Inferior parietal cortex (tissue), 1 donor: ENCODE measurements at regions not wholly inside any gene's neighbourhood (a gene's known extent, or its start where the extent isn't known, plus 50 kb on each side); places are given as distances from the start of the nearest gene placed in this dataset.
"Not testable (repeated sequence)": the region's sequence is repeated elsewhere in the genome, so short reads cannot be mapped to it uniquely, and the experiment has no call there.

ENCODE experiments used
- DNase-seq: peaks from one replicate; pipeline ENCODE4 v3.0.0-alpha.2; 2016; ENCODE audit errors: extremely low spot score

DNA sequence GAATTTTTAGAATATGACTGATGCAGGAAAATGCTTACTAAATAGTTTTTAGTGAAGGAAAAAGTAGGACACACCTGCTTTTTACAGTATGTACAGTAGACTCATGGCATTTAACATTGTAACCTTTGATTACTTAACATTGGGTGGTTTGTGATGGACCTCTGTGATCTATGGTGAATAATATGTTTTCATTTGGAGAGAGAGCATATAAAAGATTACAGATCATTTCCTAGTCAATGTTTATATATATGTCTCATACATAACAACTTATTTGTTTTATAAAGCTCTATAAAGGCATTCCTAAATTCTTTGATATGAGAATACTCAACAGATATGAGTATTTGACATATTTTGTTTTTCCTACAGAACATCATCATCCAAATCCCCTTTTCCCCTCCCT is 129.3 kb upstream of the PDE7B start:
- no peak for DNase-seq

DNA sequence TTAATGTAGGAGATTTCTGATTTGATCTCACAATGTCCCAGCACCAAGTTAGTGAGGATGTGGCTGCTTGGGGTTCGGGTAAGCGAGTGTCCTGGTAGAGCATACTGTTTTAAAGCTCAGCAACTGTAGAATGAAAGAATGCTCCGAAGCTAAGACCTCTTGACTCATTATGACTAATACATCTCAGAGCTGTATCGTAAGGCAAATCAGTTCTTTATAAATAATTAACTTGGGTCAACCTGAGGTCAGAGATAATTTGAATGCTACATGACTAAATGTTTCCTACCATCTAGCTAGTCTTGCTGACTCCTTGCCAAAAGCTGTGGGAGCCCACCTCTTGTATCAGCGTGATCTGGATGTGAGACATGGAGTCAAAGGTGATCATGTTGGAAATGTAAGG is 128.8 kb upstream of the PDE7B start:
- no peak for DNase-seq

DNA sequence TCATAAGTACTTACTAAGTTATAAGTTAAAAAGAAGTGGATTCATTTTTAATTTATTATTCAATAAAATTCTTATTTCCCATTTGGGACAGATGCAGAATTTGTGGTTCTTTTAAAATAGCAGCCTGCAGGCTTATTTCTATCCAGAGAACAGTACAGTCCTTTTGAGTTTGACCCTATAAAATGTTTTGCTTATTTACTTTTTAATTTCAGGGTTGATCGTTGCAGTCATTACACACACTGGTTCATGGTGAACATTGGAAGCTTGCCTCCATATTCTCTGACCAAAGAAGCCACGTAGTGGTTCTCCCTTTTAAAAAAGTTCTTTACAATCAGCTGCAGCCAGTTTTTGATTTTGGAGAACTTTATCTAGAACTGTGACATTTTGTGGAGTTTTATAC is 122.9 kb upstream of the PDE7B start:
- no peak for DNase-seq

DNA sequence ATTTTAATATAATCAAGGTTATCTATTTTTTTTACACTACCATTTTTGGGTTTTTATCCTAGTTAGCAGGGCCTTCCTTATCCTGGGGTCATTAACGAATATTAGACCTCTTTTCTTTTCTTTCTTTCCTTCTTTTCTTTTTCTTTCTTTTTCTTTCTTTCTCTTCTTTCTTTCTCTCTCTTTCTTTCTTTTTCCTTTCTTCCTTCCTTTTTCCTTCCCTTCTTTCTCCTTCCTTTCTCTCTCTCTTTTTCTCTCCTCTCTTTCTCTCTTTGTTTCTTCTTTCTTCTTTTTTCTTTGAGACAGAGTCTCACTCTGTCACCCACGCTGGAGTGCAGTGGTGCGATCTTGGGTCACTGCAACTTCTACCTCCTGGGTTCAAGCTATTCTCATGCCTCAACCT is 120.4 kb upstream of the PDE7B start:
- no peak for DNase-seq

DNA sequence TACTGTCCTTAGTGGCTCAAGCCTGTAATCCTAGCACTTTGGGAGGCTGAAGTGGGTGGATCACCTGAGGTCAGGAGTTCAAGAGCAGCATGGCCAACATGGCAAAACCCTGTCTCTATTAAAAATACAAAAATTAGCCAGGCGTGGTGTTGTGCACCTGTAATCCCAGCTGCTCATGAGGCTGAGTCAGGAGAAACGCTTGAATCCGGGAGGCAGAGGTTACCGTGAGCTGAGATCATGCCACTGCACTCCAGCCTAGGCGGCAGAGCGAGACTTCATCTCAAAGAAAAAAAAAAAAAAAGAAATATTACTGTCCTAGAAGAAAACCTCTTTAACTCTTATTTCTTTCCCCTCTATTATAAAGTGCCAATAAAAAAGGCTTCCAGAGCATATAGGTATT is 115.2 kb upstream of the PDE7B start:
- DNase-seq, result not testable (repeated sequence)

DNA sequence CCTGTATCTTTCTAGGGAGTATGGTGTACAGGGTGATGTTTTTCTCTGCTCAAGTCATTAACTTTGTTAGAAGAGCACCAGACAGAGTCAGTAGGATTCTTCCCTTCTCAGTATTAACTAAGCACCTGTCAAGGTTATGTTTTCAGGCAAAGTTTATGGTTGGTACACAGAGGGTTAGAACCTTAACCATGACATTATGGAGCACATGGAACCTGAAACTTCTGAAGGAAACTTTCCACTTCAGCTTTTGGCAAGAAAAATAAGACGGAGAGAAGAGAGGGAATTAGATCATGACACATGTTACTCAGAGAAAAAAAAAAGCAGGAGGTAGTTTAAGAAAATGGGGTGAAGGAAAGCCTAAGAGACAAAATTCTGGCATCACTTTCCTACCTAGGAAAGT is 112.9 kb upstream of the PDE7B start:
- DNase-seq, result no peak

DNA sequence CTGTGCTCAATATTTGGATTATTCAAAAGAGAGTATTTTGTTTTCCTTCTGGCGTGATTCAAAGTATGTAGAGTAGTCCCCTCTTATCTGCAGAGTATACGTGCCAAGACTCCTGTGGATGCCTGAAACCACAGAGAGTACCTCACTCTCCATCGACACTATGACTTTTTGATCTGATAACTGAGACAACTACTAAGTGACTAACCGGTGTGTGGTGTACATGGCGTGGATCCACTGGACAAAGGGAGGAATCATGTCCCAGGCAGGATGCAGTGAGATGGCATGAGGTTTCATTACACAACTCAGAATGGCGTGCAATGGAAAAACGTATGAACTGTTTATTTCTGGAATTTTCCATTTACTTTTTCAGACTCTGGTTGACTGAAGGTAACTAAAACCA is 112.2 kb upstream of the PDE7B start:
- no peak for DNase-seq

DNA sequence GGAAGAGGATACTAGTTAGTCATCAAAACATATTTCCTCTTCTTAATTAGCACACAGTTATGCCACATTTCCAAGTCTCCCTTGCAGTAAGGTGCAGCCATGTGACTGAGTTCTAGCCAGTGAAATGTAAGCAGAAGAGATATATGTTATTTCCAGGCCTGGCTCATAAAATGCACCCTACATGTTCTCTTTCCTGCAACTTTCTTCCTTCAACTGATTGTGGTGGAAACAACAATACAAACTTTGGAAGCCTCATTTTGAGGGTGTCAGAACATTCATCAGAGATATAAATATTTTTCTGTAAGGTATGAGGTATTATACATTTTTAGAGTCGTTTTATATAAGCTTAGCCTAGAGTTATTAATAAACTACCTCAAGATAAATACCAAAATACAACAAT is 110.9 kb upstream of the PDE7B start:
- DNase-seq, result no peak

DNA sequence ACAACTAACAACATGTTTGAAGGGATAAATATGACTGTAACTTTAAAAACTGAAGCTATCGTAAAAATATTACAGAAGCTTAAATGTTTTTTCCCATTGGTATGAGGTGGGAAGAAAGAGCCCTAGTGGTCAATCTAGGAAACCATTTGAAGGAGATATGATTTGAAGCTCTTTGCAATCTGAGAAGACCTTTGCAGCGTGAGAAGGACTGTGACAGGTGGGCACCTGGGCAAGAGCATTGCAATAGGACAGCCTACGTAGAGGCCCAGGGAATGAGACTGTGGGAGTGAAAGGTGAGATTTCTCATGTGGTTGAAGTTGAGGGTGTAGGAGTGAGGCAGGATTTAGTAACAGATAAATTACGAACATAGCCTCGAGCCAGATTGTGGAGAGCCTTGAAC is 108.0 kb upstream of the PDE7B start:
- DNase-seq, result no peak

DNA sequence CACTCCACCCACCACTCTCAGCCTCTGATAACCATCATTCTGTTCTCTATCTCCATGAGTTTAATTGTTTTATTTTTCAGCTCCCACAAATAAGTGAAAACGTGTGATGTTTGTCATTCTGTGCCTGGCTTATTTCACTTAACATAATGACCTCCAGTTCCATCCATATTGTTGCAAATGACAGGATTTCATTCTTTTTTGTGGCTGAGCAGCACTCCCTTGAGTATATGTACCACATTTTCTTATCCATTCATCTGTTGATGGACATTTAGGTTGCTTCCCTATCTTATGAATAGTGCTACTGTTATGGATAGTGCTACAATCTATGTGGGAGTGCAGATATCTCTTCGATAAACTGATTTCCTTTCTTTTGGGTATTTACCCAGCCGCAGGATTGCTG is 103.3 kb upstream of the PDE7B start:
- no peak for DNase-seq

DNA sequence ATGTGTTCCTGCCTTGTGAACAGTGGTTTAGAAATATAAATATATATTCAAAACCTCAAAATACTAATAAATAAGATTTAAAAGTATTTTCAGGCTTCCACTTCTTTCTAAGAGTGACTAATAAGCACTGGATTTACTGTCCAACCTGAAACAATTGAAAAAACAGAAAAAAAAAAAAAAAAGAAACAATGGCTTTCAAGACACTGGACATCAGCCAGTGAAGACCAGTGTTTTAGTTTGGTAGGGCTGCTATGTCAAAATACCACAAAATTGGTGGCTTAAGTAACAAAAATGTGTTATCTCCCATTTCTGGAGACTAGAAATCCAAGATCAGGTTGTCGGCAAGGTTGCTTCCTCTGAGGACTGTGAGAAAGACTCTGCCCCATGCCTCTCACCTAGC is 101.4 kb upstream of the PDE7B start:
- DNase-seq, result no peak

DNA sequence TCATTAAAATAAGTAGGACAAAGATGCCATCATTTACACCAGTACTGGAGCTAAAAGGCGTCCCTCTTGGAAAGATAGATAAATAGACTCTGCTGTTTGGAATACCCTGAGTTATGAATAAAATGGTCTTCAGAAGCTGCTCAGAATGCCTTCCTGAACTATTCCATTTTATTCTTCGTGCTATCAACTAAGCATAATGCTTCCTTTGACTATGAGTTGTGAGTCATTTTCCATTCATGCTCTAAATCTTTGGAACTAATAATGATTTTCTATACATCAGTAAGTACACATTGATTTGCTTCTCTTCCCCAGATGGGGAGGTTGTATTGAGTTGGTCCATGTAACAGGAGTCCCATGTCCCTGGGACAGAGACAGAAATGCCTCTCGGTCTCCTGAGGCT is 98.3 kb upstream of the PDE7B start:
- no peak for DNase-seq

DNA sequence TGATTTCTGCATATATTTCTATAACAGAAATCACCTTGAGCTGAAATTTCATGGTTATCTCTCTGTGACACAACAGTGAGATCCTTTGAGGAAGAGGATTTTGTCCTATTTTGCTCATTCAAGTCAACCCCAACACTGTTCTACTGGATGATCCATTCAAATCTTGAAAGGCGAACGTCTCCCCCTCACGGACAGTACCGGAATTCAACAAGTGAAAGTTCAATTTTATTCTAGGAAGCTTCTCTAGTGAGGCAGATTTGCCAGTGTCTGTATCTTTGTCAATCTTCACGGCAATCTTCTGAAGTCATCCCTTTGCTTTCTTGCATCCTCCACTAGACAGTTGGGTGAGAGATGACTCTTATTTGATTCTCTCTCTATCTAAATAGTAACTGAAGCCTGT is 91.7 kb upstream of the PDE7B start:
- DNase-seq, result no peak

DNA sequence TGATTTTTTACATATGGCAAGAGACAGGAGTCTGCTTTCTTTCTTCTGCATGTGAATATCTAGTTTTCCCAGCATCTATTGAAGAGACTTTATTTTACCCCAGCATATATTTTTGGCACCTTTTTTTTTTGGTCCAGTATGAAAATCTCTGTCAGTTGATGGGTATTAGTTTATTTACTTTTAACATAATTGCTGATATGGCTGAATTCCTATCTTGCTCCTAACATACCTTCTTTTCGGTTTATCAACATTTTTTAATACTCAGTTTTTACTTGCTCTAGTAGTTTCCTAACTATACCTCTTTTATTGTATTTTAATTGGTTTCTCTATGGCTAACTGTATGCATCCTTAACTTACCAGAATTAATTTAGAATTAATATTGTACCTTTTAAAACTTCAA is 77.5 kb upstream of the PDE7B start:
- DNase-seq, result no peak

DNA sequence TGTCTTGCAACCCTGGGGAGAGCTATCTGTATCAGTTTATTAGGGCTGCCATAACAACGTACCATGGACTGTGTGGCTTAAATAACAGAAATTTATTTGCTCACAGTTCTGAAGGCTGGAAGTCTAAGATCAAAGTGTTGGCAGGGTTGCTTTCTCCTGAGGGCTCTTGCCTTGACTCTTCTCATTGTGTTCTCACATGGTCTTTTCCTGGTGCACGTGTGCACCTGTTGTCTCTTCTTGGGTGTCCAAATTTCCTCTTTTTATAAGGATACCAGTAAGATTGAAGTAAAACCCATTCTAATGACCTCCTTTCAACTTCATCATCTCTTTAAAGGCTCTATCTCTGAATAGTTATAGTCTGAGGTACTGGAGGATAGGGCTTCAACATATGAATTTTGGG is 72.3 kb upstream of the PDE7B start:
- DNase-seq, result no peak

DNA sequence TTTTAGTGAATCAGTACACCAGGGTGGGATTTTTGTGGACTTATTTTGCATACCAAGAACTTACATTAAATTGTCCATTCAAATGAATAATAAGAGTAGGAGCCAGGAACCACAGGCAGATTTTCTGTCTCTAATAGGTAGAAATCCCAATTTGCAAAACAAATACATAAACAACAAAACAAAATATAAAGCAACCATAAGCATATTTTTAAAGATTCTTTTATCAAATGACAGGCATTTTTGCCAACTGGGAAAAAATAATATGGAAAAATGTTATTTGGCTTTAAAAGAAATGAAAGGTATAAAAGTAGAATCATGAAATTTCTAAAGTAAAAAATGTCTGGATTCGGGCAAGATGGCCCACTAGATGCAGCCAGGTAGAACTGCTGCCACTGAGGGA is 71.2 kb upstream of the PDE7B start:
- no peak for DNase-seq

DNA sequence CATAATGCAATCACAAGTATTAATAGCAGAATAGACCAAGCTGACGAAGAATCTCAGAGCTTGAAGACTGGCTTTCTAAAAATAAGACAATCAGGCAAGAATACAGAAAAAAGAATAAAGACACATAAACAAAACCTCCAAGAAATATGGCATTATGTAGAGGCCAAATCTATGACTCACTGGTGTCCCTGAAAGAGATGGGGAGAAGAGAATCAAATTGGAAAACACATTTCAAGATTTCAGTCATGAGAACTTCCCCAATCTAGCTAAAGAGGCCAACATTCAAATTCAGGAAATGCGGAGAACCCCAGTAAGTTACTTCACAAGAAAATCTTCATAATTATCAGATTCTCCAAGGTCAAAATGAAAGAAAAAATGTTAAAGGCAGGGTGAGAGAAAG is 69.0 kb upstream of the PDE7B start:
- no peak for DNase-seq

DNA sequence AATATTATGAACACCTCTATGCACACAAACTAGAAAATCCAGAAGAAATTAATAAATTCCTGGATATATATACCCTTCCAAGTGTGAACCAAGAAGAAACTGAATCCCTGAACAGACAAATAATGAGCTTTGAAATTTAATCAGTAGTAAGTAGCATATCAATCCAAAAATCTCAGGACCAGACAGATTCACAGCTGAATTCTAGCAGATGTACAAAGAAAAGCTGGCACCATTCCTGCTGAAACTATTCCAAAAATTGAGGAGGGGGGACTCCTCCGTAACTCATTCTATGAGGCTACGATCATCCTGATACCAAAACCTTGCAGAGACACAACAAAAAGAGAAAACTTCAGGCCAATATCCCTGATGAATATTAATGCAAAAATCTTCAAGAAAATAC is 67.0 kb upstream of the PDE7B start:
- no peak for DNase-seq

DNA sequence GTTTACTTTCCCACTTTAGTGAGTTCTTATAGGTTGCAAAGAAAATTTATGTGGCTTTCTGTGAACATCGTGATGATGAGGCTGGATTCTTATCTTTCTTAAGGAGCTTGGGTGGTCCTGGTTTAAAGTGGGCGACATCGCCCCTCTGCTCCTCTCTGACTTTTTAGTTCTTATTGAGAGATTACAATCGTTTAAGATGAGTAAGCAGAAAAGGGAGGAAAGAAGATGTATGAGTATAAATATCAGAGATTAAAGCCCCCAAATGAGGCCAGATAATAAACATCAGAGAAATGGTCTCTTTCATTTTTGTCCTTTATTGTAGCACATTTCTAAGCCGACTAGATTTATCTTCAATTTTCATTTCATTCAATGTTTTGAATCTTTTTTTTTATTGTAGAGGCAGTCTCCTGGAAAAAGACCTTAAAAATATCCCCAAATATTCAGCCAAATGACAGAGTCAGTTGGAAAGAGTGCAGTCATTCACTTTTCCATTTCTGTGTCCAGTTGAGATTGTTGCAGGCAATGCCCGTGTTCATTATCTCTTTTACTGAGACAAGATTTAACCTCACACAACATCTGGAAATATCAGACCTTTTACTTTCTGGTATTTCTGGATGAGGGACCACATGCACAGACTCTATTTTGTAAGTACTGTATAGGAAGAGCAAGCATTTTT is 62.0 kb upstream of the PDE7B start:
- DNase-seq, result no peak

DNA sequence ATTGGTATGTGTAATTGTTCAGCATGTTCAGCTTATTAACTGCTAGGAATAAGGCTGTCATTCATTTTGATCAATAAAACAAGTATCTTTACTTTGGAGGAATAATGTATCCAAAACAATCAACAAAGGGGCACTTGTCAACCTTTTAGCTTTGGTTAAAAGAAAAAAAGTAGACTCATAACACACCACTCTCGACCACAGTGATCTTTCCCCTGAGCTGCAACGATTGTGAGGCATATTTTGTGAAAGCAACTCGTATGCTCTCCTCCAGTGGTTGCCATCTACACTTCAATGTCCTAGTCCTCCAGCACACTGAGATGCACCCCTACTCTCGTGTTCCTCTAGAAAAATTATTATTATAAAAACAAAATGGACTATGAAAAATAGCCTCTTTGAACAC is 60.1 kb upstream of the PDE7B start:
- DNase-seq, result no peak

DNA sequence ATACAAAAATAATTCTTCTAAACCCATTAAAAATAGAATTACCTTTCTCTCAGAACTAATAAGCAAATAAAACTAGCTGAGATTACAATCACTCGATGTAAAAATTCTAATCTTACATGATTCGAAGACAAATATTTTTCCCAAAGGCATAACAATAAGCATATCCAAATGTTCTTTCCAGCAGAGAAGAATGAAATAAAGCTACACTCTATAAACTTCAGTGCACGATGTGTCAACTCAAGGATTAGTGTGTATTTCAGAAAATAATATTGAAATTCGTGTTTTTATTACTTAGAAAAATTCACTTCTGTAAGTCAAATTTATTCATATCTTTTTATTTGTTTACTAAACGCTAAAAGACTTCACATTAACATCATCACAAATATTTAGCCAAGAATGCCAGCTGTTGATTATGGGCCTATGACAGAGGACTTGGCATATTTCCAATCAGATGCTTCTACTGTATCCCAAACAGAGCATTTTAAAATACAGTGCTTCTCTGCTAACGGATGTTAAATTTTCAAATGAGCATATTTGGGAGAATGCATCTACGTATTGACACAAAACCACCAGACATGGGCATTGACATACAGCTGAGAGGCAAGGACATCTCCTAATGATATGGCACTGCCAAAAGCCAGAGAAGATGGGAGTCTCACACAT is 54.7 kb upstream of the PDE7B start:
- DNase-seq, result no peak

DNA sequence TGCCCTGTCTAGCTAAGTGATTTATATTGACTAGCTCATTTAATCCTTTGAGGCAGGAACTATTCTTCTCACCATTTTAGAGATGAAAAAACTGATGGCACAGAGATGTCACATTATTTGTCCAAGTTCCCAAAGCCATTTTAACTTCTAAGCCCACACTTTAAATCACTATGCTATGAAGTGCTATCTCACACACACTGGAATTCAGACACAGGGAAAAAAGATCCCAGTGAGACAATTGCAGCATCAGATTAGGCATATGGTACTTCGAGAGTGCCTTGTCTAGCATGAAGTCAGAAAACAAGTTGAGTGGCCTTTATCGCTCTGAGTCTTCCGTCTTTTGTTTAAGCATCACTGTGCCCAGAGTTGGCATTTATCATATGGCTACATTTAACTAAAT is 54.1 kb upstream of the PDE7B start:
- DNase-seq, result no peak

DNA sequence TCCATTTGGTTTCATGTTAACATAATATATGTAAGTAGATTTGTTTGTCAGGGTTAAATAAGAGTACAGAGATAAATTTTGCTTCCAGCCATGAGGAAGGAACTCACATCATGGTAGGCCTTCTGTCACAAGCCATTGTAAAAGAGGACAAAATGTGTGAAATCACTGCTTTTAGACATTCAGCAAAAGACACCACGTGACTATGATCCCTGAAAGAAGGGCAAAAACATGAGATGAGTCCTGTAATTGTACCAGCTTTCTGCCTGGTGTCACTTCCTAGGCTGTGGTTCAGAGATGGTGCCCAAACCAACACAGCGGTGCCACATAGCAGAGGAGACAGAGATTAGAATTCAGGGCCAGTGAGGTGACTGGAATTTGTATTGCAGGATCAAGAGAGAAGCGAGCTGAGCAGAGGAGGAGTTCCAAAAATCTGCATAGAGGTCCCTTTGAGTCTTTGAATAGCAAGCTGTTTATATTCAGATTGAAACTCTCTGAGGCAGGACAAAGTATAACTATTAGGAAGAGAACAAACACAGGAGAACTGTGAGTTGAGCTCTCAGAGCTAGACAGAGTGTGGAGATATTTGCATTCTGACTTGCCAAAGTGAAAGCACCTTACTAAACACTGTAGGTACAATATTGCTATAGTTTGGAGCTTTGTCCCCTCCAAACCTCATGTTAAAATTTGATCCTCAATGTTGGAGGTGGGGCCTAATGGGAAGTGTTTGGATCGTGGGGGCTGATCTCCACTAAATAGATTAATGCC is 52.6 kb upstream of the PDE7B start:
- DNase-seq, result no peak
